K562 (cell line): ENCODE measurements at regions not wholly inside any gene's neighbourhood (a gene's known extent, or its start where the extent isn't known, plus 50 kb on each side); places are given as distances from the start of the nearest gene placed in this dataset.

Experiments
- ATAC-seq: fragments of 200-7000 bp; cut with Tn5 transposase; 3 replicates; pipeline ENCODE4 v1.9.1; 2020; ENCODE audit warnings: moderate library complexity
- BruUV-seq: library from RNA; stranded (reverse); fragments of 400-500 nt; replicated peaks from 2 replicates; lab custom pipeline; 2021; lab: Mats Ljungman, UMichigan
- CTCF ChIA-PET: fragments of 300-600 bp; formaldehyde crosslinking; extraction: SDS; loops from one replicate; lab custom pipeline; 2021; ENCODE audit warnings: low intra/inter-chr PET ratio; lab: Yijun Ruan, JAX
- POLR2A ChIA-PET: fragments of 300-600, 350-650 bp; sonication (Branson Sonifier 250); formaldehyde crosslinking; extraction: SDS; loops from one replicate; lab custom pipeline; 2021; ENCODE audit warnings: antibody characterized with exemption, inconsistent platforms; lab: Yijun Ruan, JAX
- DNase-seq, 4 experiments: peaks; one replicate each; pipeline versions ENCODE4 v3.0.0 to v3.0.0-alpha.2; 2011 to 2018; ENCODE audit warnings: low spot score in 3 of 4, mixed read lengths in 3 of 4; ENCODE audit errors: extremely low read depth in 1 of 4
- FAIRE-seq: peaks from 2 replicates; lab custom pipeline; 2011; peaks lifted over from hg19 to GRCh38; lab: Jason Lieb, UNC
- H2AFZ ChIP-seq: 2 replicates; pipeline ENCODE4 v1.6.0; 2011; ENCODE audit warnings: low read depth, low read length, control low read depth, inconsistent platforms
- H3K27ac ChIP-seq: fragments of 200-600 bp; 3 replicates; pipeline ENCODE4 v1.8.0; 2011; ENCODE audit warnings: low read depth, mild to moderate bottlenecking, control low read depth, inconsistent platforms, low read length, moderate library complexity, mixed read lengths; ENCODE audit errors: extremely low read depth
- H3K27me3 ChIP-seq, 2 experiments: fragments of 300-600 bp in 1 of 2; 2 replicates in 1 of 2; 3 replicates in 1 of 2; pipeline versions ENCODE4 v1.6.0 to v1.8.0; 2011; ENCODE audit warnings: inconsistent platforms in 2 of 2, low read length in 2 of 2, mild to moderate bottlenecking in 1 of 2, mixed read lengths in 1 of 2, moderate library complexity in 1 of 2; ENCODE audit not compliant: control insufficient read depth in 2 of 2, insufficient read depth in 2 of 2
- H3K36me3 ChIP-seq: fragments of 300-600 bp; 3 replicates; pipeline ENCODE4 v1.8.0; 2011; ENCODE audit warnings: mild to moderate bottlenecking, low read length, inconsistent platforms; ENCODE audit not compliant: control insufficient read depth, insufficient read depth
- H3K4me1 ChIP-seq, 2 experiments: fragments of 200-600 bp in 1 of 2; replicated peaks in 1 of 2; 2 replicates in 1 of 2; 3 replicates in 1 of 2; pipeline versions ENCODE4 v1.5.1 to v1.8.0; 2011; ENCODE audit warnings: inconsistent platforms in 2 of 2, low read length in 2 of 2, mild to moderate bottlenecking in 1 of 2, mixed read lengths in 1 of 2, moderate library complexity in 1 of 2; ENCODE audit not compliant: control insufficient read depth in 2 of 2, insufficient read depth in 2 of 2
- H3K4me2 ChIP-seq: 2 replicates; pipeline ENCODE4 v1.6.1; 2011; ENCODE audit warnings: low read length, control low read depth, inconsistent platforms, mixed read lengths; ENCODE audit not compliant: insufficient read depth
- H3K4me3 ChIP-seq: fragments of 200-600 bp; sonication (generic), shearing (Covaris generic); 2 replicates; pipeline ENCODE4 v1.5.1; 2016; ENCODE audit warnings: control low read depth, inconsistent platforms
- H3K79me2 ChIP-seq: fragments of 200-600 bp; 3 replicates; pipeline ENCODE4 v1.8.0; 2011; ENCODE audit warnings: low read length, inconsistent platforms; ENCODE audit not compliant: control insufficient read depth, insufficient read depth
- H3K9ac ChIP-seq, 2 experiments: 2 replicates each; pipeline versions ENCODE4 v1.6.0 to v1.6.1; 2011; ENCODE audit warnings: low read depth in 2 of 2, low read length in 2 of 2, control low read depth in 1 of 2, inconsistent platforms in 1 of 2, mild to moderate bottlenecking in 1 of 2, mixed read lengths in 1 of 2; ENCODE audit not compliant: insufficient read depth in 1 of 2
- H3K9me1 ChIP-seq: one replicate; pipeline ENCODE4 v1.6.0; 2011; ENCODE audit warnings: inconsistent platforms, mild to moderate bottlenecking, low read length, moderate library complexity; ENCODE audit not compliant: control insufficient read depth, insufficient read depth
- H3K9me3 ChIP-seq: replicated peaks from 2 replicates; pipeline ENCODE4 v1.5.1; 2011; ENCODE audit warnings: low read depth, low read length, inconsistent platforms; ENCODE audit not compliant: control insufficient read depth, insufficient read depth
- H4K20me1 ChIP-seq: replicated peaks from 2 replicates; pipeline ENCODE4 v1.6.1; 2011; ENCODE audit warnings: low read length, inconsistent platforms, mixed read lengths; ENCODE audit not compliant: control insufficient read depth, insufficient read depth
- CBFA2T3 ChIP-seq: fragments of 450-650 bp; IDR thresholded peaks from 2 replicates; pipeline ENCODE4 v1.6.1; 2017
- WGBS: fragments of 100-300 bp; shearing (Covaris generic); methylation state at CpG from one replicate; pipeline ENCODE4 v1.1.6; 2016; ENCODE audit warnings: low coverage, mixed read lengths; ENCODE audit not compliant: insufficient coverage; ENCODE audit errors: missing lambda C conversion rate; 5-methylcytosine and 5-hydroxymethylcytosine counted together
- in situ Hi-C: fragments of 300-500 bp; cut with MboI; formaldehyde crosslinking; loops from 4 replicates; pipeline ENCODE4 v1.15.0; 2018; ENCODE audit warnings: inconsistent platforms, mixed read lengths
- intact Hi-C: fragments of 100-400 bp; cut with micrococcal nuclease; formaldehyde crosslinking; loops from 2 replicates; pipeline ENCODE4 v1.14.2; 2022
- TF ChIP-seq, protein P1 (sequence below), 2 experiments: IDR thresholded peaks in 1 of 2; conservative IDR thresholded peaks in 1 of 2; 2 replicates each; pipeline ENCODE4 v1.6.1; 2016; ENCODE audit warnings: low read depth in 2 of 2, mild to moderate bottlenecking in 1 of 2, missing compliant biosample characterization in 1 of 2, missing genetic modification characterization in 1 of 2, moderate library complexity in 1 of 2
- TF ChIP-seq, protein P2 (sequence below): fragments of 450-650 bp; formaldehyde crosslinking; IDR thresholded peaks from 2 replicates; pipeline ENCODE4 v1.4.0; 2022; ENCODE audit warnings: missing genetic modification characterization

DNA sequence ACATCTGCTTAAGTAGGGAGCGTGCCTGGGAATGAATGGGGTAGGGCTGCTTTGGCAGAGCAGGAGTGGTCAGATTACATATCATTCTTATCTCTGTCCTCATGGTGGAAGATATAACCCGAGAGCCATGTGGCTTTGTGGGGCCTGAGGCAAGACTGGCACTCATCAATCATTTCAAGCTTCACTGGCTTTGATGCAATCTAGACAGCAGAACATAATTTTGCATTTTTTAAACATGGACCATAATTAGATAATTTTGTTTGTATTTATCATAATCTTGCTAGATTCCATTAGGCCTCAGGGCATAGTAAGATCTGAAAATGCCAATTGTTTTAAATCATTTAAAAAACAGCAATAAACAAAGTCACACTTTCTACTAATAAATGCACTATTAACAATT lies 480.3 kb downstream of the NXPH1 start (continued):
- TF ChIP-seq, protein P1, sequence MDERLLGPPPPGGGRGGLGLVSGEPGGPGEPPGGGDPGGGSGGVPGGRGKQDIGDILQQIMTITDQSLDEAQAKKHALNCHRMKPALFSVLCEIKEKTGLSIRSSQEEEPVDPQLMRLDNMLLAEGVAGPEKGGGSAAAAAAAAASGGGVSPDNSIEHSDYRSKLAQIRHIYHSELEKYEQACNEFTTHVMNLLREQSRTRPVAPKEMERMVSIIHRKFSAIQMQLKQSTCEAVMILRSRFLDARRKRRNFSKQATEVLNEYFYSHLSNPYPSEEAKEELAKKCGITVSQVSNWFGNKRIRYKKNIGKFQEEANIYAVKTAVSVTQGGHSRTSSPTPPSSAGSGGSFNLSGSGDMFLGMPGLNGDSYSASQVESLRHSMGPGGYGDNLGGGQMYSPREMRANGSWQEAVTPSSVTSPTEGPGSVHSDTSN (CRISPR knock-in tag; IDR thresholded peaks at IDR 0.05; ENCODE audit: low read depth): no peak
- TF ChIP-seq, protein P1 (tag; conservative IDR thresholded peaks at IDR 0.05; ENCODE audit: low read depth): 0 out of 2 replicates have a peak, but pooled peaks have one; percentile 29

DNA sequence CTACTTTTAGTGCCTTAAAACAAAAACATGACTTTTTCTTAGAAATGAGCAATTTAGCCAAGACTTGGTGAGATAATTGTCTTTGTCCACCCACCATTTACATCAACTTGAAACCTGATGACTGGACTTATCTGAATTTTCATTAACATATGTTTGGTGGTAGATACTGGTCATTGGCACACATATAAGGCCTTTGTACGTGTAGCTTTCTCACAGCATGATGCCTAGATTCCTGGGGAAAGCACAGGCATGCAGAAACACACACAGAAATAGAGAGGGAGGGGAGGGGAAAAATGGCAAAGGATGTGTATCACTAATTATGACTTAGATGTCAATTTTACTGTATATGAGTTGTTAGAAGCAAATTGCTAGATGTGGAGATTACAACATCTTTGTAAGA lies 488.4 kb downstream of the NXPH1 start:
- no TSS peak for BruUV-seq
- Histone ChIP-seq H3K79me2 (no peaks in the 10 kb centered on the region), H3K27me3 (no peaks in the 10 kb centered on the region), H3K9ac (no peak overlapping the region), H3K36me3 (no peaks in the 10 kb centered on the region), H3K4me1 (no peaks in the 10 kb centered on the region), H3K4me3 (no peak overlapping the region), H3K9me1 (no peaks in the 10 kb centered on the region), H2AFZ (no peak overlapping the region), H3K9me3 (no peaks in the 10 kb centered on the region), H3K4me2 (no peak overlapping the region), H3K27ac (no peak overlapping the region), H4K20me1 (no peaks in the 10 kb centered on the region)
- ATAC-seq: no peak
- intact Hi-C loops (no loop called here), in situ Hi-C loops (no loop called here)
- FAIRE-seq: no peak
- no peak for DNase-seq
- POLR2A ChIA-PET: no interaction called here
- TF ChIP-seq CBFA2T3: 0 out of 2 replicates have a peak, but pooled peaks have one; percentile 9
- TF ChIP-seq, protein P2, sequence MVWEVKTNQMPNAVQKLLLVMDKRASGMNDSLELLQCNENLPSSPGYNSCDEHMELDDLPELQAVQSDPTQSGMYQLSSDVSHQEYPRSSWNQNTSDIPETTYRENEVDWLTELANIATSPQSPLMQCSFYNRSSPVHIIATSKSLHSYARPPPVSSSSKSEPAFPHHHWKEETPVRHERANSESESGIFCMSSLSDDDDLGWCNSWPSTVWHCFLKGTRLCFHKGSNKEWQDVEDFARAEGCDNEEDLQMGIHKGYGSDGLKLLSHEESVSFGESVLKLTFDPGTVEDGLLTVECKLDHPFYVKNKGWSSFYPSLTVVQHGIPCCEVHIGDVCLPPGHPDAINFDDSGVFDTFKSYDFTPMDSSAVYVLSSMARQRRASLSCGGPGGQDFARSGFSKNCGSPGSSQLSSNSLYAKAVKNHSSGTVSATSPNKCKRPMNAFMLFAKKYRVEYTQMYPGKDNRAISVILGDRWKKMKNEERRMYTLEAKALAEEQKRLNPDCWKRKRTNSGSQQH (CRISPR knock-in tag): no peak
- 0% methylated on average over 1 of the region's 1 CpG for WGBS
- CTCF ChIA-PET: no interaction called here
